ENCODE measurements at regions not wholly inside any gene's neighbourhood (a gene's known extent, or its start where the extent isn't known, plus 50 kb on each side); places are given as distances from the start of the nearest gene placed in this dataset.

- TF ChIP-seq CSRNP2 (CRISPR knock-in tag; conservative IDR thresholded peaks at IDR 0.05; ENCODE audit: low read depth) (no peak), MED8 (CRISPR knock-in tag; IDR thresholded peaks at IDR 0.05; ENCODE audit: insufficient replicate concordance) (no peak), MED1 (CRISPR knock-in tag; IDR thresholded peaks at IDR 0.05) (peak; percentile 57), LCORL (IDR thresholded peaks at IDR 0.05) (no peak), LCORL (CRISPR knock-in tag; IDR thresholded peaks at IDR 0.05) (no peak), ZNF713 (CRISPR knock-in tag; IDR thresholded peaks at IDR 0.05) (no peak), CBX5 (CRISPR knock-in tag; IDR thresholded peaks at IDR 0.05; ENCODE audit: borderline replicate concordance) (no peak), ZNF205 (CRISPR knock-in tag; IDR thresholded peaks at IDR 0.05) (0 out of 2 replicates have a peak, but pooled peaks have one; percentile 49), ZNF570 (CRISPR knock-in tag; IDR thresholded peaks at IDR 0.05; ENCODE audit: borderline replicate concordance) (no peak), MTF1 (CRISPR knock-in tag; IDR thresholded peaks at IDR 0.05) (no peak), ZSCAN22 (CRISPR knock-in tag; IDR thresholded peaks at IDR 0.05) (no peak), TSC22D2 (CRISPR knock-in tag; IDR thresholded peaks at IDR 0.05; ENCODE audit: borderline replicate concordance) (no peak), MBD4 (IDR thresholded peaks at IDR 0.05; ENCODE audit: borderline replicate concordance, low read length) (no peak), ZFP37 (CRISPR knock-in tag; IDR thresholded peaks at IDR 0.05; ENCODE audit: borderline replicate concordance) (no peak), EHMT2 (IDR thresholded peaks at IDR 0.05; ENCODE audit: borderline replicate concordance, low read depth, low read length) (no peak), ZNF101 (CRISPR knock-in tag; IDR thresholded peaks at IDR 0.05; ENCODE audit: borderline replicate concordance, low read depth) (no peak), MLXIP (CRISPR knock-in tag; IDR thresholded peaks at IDR 0.05; ENCODE audit: borderline replicate concordance) (no peak), REL (CRISPR knock-in tag; conservative IDR thresholded peaks at IDR 0.05) (no peak), ZNF691 (CRISPR knock-in tag; IDR thresholded peaks at IDR 0.05; ENCODE audit: borderline replicate concordance, low read depth) (no peak), ZNF616 (CRISPR knock-in tag; IDR thresholded peaks at IDR 0.05; ENCODE audit: low read depth) (no peak), ZNF891 (CRISPR knock-in tag; IDR thresholded peaks at IDR 0.05) (no peak), ZNF24 (IDR thresholded peaks at IDR 0.05) (no peak), ZNF563 (CRISPR knock-in tag; IDR thresholded peaks at IDR 0.05) (no peak), DPF2 (CRISPR knock-in tag; IDR thresholded peaks at IDR 0.05; ENCODE audit: borderline replicate concordance, low read depth) (no peak), PHF8 (CRISPR knock-in tag; IDR thresholded peaks at IDR 0.05) (no peak), ZNF580 (CRISPR knock-in tag; IDR thresholded peaks at IDR 0.05; ENCODE audit: borderline replicate concordance, low read depth) (no peak), ZNF333 (CRISPR knock-in tag; IDR thresholded peaks at IDR 0.05; ENCODE audit: borderline replicate concordance) (no peak), TCF7L2 (IDR thresholded peaks at IDR 0.05; ENCODE audit: low read depth, low read length) (peak; percentile 49; the same call in 1 of the 2 replicates), CCAR2 (optimal IDR thresholded peaks at IDR 0.05; ENCODE audit: low read depth, low read length) (no peak)
These were observed 486.4 kb upstream of the SPRED2 start (continued) for GRCh38 chr2:65918760-65919187.
